ENCODE measurements at regions not wholly inside any gene's neighbourhood (a gene's known extent, or its start where the extent isn't known, plus 50 kb on each side); places are given as distances from the start of the nearest gene placed in this dataset.

DNA sequence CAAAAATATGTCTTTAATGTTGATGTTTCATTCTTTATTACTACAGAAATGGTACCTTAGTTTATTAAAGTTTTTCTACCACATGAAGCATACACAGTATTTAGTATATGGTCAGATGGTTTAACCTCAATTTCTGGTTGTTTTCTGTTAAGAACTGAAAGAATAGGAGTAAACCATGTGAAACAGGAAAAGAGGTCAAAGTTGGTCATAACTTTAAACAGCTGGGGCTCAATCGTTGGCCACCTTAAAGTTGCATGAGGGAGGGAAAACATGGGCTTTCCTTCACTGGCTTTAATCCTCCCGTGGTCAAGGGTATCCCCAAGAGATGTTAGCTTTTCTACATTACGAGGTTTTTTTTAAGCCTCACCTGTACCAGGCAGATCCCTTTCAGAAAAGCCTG is 483.3 kb upstream of the ADAMTS5 start (continued):
- TF ChIP-seq, protein P1, sequence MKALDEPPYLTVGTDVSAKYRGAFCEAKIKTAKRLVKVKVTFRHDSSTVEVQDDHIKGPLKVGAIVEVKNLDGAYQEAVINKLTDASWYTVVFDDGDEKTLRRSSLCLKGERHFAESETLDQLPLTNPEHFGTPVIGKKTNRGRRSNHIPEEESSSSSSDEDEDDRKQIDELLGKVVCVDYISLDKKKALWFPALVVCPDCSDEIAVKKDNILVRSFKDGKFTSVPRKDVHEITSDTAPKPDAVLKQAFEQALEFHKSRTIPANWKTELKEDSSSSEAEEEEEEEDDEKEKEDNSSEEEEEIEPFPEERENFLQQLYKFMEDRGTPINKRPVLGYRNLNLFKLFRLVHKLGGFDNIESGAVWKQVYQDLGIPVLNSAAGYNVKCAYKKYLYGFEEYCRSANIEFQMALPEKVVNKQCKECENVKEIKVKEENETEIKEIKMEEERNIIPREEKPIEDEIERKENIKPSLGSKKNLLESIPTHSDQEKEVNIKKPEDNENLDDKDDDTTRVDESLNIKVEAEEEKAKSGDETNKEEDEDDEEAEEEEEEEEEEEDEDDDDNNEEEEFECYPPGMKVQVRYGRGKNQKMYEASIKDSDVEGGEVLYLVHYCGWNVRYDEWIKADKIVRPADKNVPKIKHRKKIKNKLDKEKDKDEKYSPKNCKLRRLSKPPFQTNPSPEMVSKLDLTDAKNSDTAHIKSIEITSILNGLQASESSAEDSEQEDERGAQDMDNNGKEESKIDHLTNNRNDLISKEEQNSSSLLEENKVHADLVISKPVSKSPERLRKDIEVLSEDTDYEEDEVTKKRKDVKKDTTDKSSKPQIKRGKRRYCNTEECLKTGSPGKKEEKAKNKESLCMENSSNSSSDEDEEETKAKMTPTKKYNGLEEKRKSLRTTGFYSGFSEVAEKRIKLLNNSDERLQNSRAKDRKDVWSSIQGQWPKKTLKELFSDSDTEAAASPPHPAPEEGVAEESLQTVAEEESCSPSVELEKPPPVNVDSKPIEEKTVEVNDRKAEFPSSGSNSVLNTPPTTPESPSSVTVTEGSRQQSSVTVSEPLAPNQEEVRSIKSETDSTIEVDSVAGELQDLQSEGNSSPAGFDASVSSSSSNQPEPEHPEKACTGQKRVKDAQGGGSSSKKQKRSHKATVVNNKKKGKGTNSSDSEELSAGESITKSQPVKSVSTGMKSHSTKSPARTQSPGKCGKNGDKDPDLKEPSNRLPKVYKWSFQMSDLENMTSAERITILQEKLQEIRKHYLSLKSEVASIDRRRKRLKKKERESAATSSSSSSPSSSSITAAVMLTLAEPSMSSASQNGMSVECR (CRISPR knock-in tag; IDR thresholded peaks at IDR 0.05; ENCODE audit: borderline replicate concordance) = no peak
- TF ChIP-seq, protein P2, sequence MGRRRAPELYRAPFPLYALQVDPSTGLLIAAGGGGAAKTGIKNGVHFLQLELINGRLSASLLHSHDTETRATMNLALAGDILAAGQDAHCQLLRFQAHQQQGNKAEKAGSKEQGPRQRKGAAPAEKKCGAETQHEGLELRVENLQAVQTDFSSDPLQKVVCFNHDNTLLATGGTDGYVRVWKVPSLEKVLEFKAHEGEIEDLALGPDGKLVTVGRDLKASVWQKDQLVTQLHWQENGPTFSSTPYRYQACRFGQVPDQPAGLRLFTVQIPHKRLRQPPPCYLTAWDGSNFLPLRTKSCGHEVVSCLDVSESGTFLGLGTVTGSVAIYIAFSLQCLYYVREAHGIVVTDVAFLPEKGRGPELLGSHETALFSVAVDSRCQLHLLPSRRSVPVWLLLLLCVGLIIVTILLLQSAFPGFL (CRISPR knock-in tag; IDR thresholded peaks at IDR 0.05; ENCODE audit: borderline replicate concordance) = no peak
- TF ChIP-seq NFATC4 (CRISPR knock-in tag; IDR thresholded peaks at IDR 0.05) (no peak), ZNF423 (CRISPR knock-in tag; IDR thresholded peaks at IDR 0.05) (no peak), ZNF671 (CRISPR knock-in tag; IDR thresholded peaks at IDR 0.05) (no peak), SMAD3 (CRISPR knock-in tag; IDR thresholded peaks at IDR 0.05; ENCODE audit: borderline replicate concordance) (no peak), ZMAT4 (CRISPR knock-in tag; IDR thresholded peaks at IDR 0.05) (no peak)

- ChIA-PET CTCF (interaction anchor here (0.7 kb wide), 1 partner anchor 24 kb away, joined by 3 read pairs; no protein-coding TSS in a partner anchor), POLR2A (interaction anchor here (0.5 kb wide), 1 partner anchor 26 kb away, joined by 3 read pairs; no protein-coding TSS in a partner anchor)
- no peak overlapping the region for H3K4me3 Mint-ChIP-seq
- no peaks in the 10 kb centered on the region for H3K36me3 Mint-ChIP-seq
- no peak overlapping the region for H3K27ac Mint-ChIP-seq
- DNase-seq (ENCODE audit: low spot score) = no peak
- no peak for ATAC-seq
- H3K9me3 Mint-ChIP-seq = peaks cover 21% of the 10 kb centered on the region
- no peak for TF ChIP-seq ZNF232 (CRISPR knock-in tag; IDR thresholded peaks at IDR 0.05)
- no peak for TF ChIP-seq NFE2L1 (CRISPR knock-in tag; IDR thresholded peaks at IDR 0.05)
- no peak for TF ChIP-seq CBFB (CRISPR knock-in tag; IDR thresholded peaks at IDR 0.05; ENCODE audit: low read depth)
- no peak for TF ChIP-seq PRRX2 (CRISPR knock-in tag; IDR thresholded peaks at IDR 0.05)
- H3K4me1 Mint-ChIP-seq = no peaks in the 10 kb centered on the region
- no peaks in the 10 kb centered on the region for H3K27me3 Mint-ChIP-seq (ENCODE audit: low read depth)
Measured at GRCh38 chr21:27448960-27449359, 482.1 kb upstream of the ADAMTS5 start.

DNA sequence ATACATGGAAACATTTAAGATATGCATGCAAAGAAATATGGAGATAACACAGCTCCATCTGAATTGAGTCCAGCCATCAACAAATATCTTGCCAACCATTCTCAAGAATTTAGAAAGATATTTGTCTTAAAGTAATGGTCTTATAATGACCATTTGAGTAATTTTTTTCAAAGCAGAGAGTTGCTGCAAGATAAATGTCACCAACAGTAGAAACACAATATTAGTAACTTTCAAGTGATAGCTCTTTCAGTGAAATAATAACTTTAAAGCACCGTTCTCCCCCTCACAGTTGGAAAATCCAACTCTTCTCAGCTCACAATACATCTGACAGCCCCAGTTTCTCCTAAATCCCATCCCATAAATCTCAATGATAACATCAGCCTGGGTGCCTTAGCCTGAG is 481.0 kb upstream of the ADAMTS5 start:
- H3K27ac Mint-ChIP-seq = no peak overlapping the region
- DNase-seq (ENCODE audit: low spot score) = no peak
- POLR2A ChIA-PET = no interaction called here
- H3K36me3 Mint-ChIP-seq = no peaks in the 10 kb centered on the region
- no peak for ATAC-seq
- no peaks in the 10 kb centered on the region for H3K27me3 Mint-ChIP-seq (ENCODE audit: low read depth)
- peaks cover 32% of the 10 kb centered on the region for H3K9me3 Mint-ChIP-seq
- no peak overlapping the region for H3K4me3 Mint-ChIP-seq
- no peak for TF ChIP-seq CREM (CRISPR knock-in tag; IDR thresholded peaks at IDR 0.05)
- no peak for TF ChIP-seq KAT7 (CRISPR knock-in tag; IDR thresholded peaks at IDR 0.05; ENCODE audit: borderline replicate concordance)
- no peak for TF ChIP-seq TP53 (CRISPR knock-in tag; IDR thresholded peaks at IDR 0.05)
- no peak for TF ChIP-seq GABPB1 (CRISPR knock-in tag; IDR thresholded peaks at IDR 0.05)
- no peak for TF ChIP-seq ELF4 (CRISPR knock-in tag; IDR thresholded peaks at IDR 0.05; ENCODE audit: low read depth)
- TF ChIP-seq, protein P3, sequence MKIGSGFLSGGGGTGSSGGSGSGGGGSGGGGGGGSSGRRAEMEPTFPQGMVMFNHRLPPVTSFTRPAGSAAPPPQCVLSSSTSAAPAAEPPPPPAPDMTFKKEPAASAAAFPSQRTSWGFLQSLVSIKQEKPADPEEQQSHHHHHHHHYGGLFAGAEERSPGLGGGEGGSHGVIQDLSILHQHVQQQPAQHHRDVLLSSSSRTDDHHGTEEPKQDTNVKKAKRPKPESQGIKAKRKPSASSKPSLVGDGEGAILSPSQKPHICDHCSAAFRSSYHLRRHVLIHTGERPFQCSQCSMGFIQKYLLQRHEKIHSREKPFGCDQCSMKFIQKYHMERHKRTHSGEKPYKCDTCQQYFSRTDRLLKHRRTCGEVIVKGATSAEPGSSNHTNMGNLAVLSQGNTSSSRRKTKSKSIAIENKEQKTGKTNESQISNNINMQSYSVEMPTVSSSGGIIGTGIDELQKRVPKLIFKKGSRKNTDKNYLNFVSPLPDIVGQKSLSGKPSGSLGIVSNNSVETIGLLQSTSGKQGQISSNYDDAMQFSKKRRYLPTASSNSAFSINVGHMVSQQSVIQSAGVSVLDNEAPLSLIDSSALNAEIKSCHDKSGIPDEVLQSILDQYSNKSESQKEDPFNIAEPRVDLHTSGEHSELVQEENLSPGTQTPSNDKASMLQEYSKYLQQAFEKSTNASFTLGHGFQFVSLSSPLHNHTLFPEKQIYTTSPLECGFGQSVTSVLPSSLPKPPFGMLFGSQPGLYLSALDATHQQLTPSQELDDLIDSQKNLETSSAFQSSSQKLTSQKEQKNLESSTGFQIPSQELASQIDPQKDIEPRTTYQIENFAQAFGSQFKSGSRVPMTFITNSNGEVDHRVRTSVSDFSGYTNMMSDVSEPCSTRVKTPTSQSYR (CRISPR knock-in tag; IDR thresholded peaks at IDR 0.05) = no peak
- TF ChIP-seq, protein P4, sequence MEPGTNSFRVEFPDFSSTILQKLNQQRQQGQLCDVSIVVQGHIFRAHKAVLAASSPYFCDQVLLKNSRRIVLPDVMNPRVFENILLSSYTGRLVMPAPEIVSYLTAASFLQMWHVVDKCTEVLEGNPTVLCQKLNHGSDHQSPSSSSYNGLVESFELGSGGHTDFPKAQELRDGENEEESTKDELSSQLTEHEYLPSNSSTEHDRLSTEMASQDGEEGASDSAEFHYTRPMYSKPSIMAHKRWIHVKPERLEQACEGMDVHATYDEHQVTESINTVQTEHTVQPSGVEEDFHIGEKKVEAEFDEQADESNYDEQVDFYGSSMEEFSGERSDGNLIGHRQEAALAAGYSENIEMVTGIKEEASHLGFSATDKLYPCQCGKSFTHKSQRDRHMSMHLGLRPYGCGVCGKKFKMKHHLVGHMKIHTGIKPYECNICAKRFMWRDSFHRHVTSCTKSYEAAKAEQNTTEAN (CRISPR knock-in tag; IDR thresholded peaks at IDR 0.05) = no peak
- TF ChIP-seq JUN (CRISPR knock-in tag; IDR thresholded peaks at IDR 0.05) = no peak
- TF ChIP-seq ZSCAN18 (CRISPR knock-in tag; IDR thresholded peaks at IDR 0.05) = no peak
- TF ChIP-seq CBFB (CRISPR knock-in tag; IDR thresholded peaks at IDR 0.05; ENCODE audit: low read depth) = no peak
- TF ChIP-seq ZNF512 (CRISPR knock-in tag; IDR thresholded peaks at IDR 0.05; ENCODE audit: borderline replicate concordance) = no peak
- no peak for TF ChIP-seq MXD4 (CRISPR knock-in tag; IDR thresholded peaks at IDR 0.05; ENCODE audit: borderline replicate concordance)
- CTCF ChIA-PET = no interaction called here
- no peaks in the 10 kb centered on the region for H3K4me1 Mint-ChIP-seq
